ENCODE measurements at regions not wholly inside any gene's neighbourhood (a gene's known extent, or its start where the extent isn't known, plus 50 kb on each side); places are given as distances from the start of the nearest gene placed in this dataset.

GRCh38 chr5:60339691-60340201 lies 360.2 kb downstream of the DEPDC1B start:
- TF ChIP-seq CTCF (IDR thresholded peaks at IDR 0.05) (no peak), POLR2A (IDR thresholded peaks at IDR 0.05) (no peak)
